ENCODE measurements at regions not wholly inside any gene's neighbourhood (a gene's known extent, or its start where the extent isn't known, plus 50 kb on each side); places are given as distances from the start of the nearest gene placed in this dataset.
A peak's percentile ranks its signal among the peaks of the same experiment; 100 is the strongest.
"Not testable (repeated sequence)": the region's sequence is repeated elsewhere in the genome, so short reads cannot be mapped to it uniquely, and the experiment has no call there.

DNA sequence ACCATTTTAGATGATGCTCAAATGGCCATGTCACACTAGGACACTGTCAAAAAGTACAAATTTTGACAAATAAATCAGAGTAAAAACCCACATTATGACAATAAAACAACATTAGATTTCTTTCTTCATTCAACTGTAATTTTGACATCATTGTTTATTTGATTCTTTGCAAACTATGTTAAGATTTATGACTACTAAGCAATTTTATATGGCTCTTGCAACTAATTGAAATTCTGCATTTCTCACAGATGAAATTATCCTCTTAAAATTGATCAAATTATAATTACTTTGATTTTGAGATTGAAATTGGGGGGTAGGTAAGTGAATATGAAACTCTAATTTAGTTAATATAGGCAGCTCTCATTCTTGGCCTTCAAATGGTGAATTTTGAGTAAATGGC is 59.8 kb downstream of the ATOH1 start:
- no peak overlapping the region for H3K27ac Mint-ChIP-seq
- H3K4me3 Mint-ChIP-seq = no peak overlapping the region
- ATAC-seq (replicated peaks) = no peak
- H3K36me3 Mint-ChIP-seq (ENCODE audit: low read depth) = no peaks in the 10 kb centered on the region
- H3K27me3 Mint-ChIP-seq = no peaks in the 10 kb centered on the region
- H3K9me3 Mint-ChIP-seq = no peaks in the 10 kb centered on the region
- no peaks in the 10 kb centered on the region for H3K4me1 Mint-ChIP-seq

DNA sequence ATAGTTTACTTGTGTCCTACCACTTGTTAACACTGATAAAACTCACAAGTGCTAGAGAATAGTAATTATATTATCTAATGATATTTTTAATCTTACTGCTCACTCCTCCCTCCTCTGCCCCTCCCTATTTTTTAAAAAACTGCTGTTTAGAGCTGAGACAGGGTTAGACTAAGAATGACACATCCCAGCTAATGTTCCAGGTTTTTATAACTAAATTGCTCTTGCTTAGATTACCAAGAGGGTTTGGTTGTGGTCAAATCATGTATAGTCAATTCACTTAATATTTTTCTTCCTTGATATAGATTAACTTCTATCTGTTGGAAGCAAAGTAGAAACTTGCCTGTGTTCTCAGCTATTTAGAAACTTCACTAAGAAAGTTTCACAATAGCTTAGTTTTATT is 60.2 kb downstream of the ATOH1 start:
- Mint-ChIP-seq H3K4me1 (no peaks in the 10 kb centered on the region), H3K4me3 (no peak overlapping the region), H3K27me3 (no peaks in the 10 kb centered on the region), H3K27ac (no peak overlapping the region), H3K36me3 (ENCODE audit: low read depth) (no peaks in the 10 kb centered on the region), H3K9me3 (no peaks in the 10 kb centered on the region)
- no peak for ATAC-seq (replicated peaks)

DNA sequence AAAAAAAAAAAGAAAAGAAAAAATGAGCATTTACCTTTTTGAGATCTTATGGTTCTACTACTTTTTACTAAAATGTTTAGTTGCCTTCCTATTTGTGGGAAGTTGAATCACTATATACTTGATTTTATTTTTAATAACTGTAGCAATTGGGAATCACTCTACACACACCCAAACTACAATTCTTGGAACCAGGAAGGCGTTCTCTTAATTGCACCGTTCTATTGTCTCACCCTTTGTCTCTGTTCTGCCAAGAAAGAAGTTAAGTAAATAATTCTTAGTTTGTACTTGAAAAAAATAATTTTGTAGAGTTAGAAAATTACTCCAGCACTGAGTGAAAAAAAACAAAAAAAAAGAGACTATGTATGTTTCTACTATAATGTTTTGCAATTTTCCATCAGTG is 62.7 kb downstream of the ATOH1 start:
- Mint-ChIP-seq H3K27ac (no peak overlapping the region), H3K36me3 (ENCODE audit: low read depth) (no peaks in the 10 kb centered on the region), H3K9me3 (no peaks in the 10 kb centered on the region), H3K4me3 (no peak overlapping the region), H3K4me1 (no peaks in the 10 kb centered on the region), H3K27me3 (no peaks in the 10 kb centered on the region)
- ATAC-seq (replicated peaks) = no peak

DNA sequence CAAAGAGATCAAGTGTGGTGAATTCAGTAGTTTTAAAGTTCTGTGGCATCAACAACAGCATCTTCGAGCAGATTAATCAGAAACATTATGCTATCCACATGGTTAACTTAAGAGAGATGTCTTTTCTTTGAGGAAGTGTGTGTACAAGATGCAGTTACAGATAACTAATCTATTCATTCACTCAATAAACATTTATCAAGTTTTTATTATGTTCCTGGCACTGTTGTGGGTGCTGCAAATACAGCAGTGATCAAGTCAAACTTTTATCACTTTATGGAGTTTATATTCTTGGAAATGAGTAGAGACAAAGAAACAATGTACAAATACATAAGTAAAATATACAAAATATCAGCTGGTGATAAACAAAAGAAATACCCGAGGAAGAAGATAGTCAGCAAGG is 66.4 kb downstream of the ATOH1 start:
- no peak for ATAC-seq (replicated peaks)
- no peak overlapping the region for H3K4me3 Mint-ChIP-seq
- no peaks in the 10 kb centered on the region for H3K4me1 Mint-ChIP-seq

GRCh38 chr4:93896516-93896915 is 68.0 kb downstream of the ATOH1 start:
- no peaks in the 10 kb centered on the region for H3K4me1 Mint-ChIP-seq
- H3K36me3 Mint-ChIP-seq (ENCODE audit: low read depth) = no peaks in the 10 kb centered on the region
- H3K27me3 Mint-ChIP-seq = no peaks in the 10 kb centered on the region
- H3K27ac Mint-ChIP-seq = no peak overlapping the region
- no peak for ATAC-seq (replicated peaks)
- no peaks in the 10 kb centered on the region for H3K9me3 Mint-ChIP-seq
- H3K4me3 Mint-ChIP-seq = no peak overlapping the region

More for the DNA sequence above, 66.4 kb downstream of the ATOH1 start:
- H3K27ac Mint-ChIP-seq = no peak overlapping the region
- H3K9me3 Mint-ChIP-seq = no peaks in the 10 kb centered on the region
- H3K36me3 Mint-ChIP-seq (ENCODE audit: low read depth) = no peaks in the 10 kb centered on the region
- H3K27me3 Mint-ChIP-seq = no peaks in the 10 kb centered on the region

GRCh38 chr4:93897559-93897958 is 69.0 kb downstream of the ATOH1 start:
- Mint-ChIP-seq H3K4me1 (no peaks in the 10 kb centered on the region), H3K27me3 (no peaks in the 10 kb centered on the region), H3K36me3 (ENCODE audit: low read depth) (no peaks in the 10 kb centered on the region), H3K27ac (no peak overlapping the region), H3K4me3 (no peak overlapping the region), H3K9me3 (no peaks in the 10 kb centered on the region)
- ATAC-seq (replicated peaks) = no peak

DNA sequence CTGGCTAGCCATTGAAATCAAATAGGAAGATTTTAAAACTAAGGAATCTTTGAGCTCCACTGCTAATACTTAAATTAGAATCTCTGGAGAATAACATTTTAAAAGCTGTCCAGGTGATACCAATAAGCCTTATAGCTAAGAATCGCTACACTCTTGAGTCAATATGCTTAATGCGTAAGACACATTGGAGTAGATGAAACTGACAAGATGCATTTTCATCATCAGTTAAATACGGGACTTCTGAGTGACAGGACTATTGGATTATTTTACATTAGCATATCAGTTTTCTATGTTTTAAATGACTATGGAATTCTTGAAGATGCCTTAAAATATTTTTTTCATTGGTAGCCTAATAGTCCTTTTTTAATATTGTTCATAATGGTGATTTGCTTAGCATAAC is 80.2 kb downstream of the ATOH1 start:
- ATAC-seq (replicated peaks) = no peak

GRCh38 chr4:93911671-93912070 is 83.1 kb downstream of the ATOH1 start:
- no peaks in the 10 kb centered on the region for H3K9me3 Mint-ChIP-seq
- no peak overlapping the region for H3K27ac Mint-ChIP-seq
- no peaks in the 10 kb centered on the region for H3K36me3 Mint-ChIP-seq (ENCODE audit: low read depth)
- H3K4me3 Mint-ChIP-seq = no peak overlapping the region
- no peaks in the 10 kb centered on the region for H3K4me1 Mint-ChIP-seq
- H3K27me3 Mint-ChIP-seq = no peaks in the 10 kb centered on the region
- ATAC-seq (replicated peaks) = peak; percentile 26

More for the DNA sequence above, 80.2 kb downstream of the ATOH1 start:
- no peak overlapping the region for H3K27ac Mint-ChIP-seq
- H3K4me1 Mint-ChIP-seq = no peaks in the 10 kb centered on the region
- peaks cover under 1% of the 10 kb centered on the region for H3K9me3 Mint-ChIP-seq
- H3K27me3 Mint-ChIP-seq = no peaks in the 10 kb centered on the region
- H3K4me3 Mint-ChIP-seq = no peak overlapping the region
- no peaks in the 10 kb centered on the region for H3K36me3 Mint-ChIP-seq (ENCODE audit: low read depth)

- no peaks in the 10 kb centered on the region for H3K27me3 Mint-ChIP-seq
- H3K9me3 Mint-ChIP-seq = no peaks in the 10 kb centered on the region
- H3K4me1 Mint-ChIP-seq = no peaks in the 10 kb centered on the region
- H3K27ac Mint-ChIP-seq = no peak overlapping the region
- H3K4me3 Mint-ChIP-seq = no peak overlapping the region
- peak; percentile 11 for ATAC-seq (replicated peaks)
- no peaks in the 10 kb centered on the region for H3K36me3 Mint-ChIP-seq (ENCODE audit: low read depth)
Observed at GRCh38 chr4:93912146-93912545, 83.6 kb downstream of the ATOH1 start.

GRCh38 chr4:93918856-93919255 is 90.3 kb downstream of the ATOH1 start:
- Mint-ChIP-seq H3K4me1 (no peaks in the 10 kb centered on the region), H3K4me3 (no peak overlapping the region), H3K27me3 (no peaks in the 10 kb centered on the region), H3K9me3 (peaks cover 4% of the 10 kb centered on the region), H3K27ac (no peak overlapping the region), H3K36me3 (ENCODE audit: low read depth) (no peaks in the 10 kb centered on the region)
- ATAC-seq (replicated peaks) = no peak

DNA sequence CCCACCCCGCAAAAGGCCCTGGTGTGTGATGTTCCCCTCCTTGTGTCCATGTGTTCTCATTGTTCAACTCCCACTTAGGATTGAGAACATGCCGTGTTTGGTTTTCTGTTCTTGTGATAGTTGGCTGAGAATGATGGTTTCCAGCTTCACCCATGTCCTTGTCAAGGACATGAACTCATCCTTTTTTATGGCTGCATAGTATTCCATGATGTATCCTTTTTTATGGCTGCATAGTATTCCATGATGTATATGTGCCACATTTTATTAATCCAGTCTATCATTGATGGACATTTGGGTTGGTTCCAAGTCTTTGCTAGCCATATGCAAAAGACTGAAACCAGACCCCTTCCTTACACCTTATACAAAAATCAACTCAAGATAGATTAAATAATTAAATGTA is 95.0 kb downstream of the ATOH1 start:
- not testable (repeated sequence) for H3K27ac Mint-ChIP-seq; H3K36me3 Mint-ChIP-seq (ENCODE audit: low read depth); H3K9me3 Mint-ChIP-seq; H3K27me3 Mint-ChIP-seq; ATAC-seq (replicated peaks); H3K4me1 Mint-ChIP-seq; H3K4me3 Mint-ChIP-seq

DNA sequence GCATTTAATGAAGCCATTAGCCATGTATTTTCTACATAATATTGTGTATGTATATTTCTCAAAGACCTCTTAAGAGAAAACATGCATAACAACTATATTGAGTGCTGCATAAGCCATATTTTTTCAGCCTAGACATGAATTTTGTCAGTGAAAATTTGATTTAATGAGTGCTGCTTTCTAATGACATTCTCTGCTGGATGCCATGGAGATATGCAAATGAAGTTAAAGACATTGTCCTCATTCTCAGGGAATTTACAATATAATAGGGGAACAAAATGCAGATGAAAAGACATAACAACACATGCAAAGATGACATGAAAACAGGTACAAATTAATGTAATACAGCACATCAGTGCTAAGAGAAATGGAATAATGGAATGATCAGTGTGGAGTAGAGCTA is 118.7 kb downstream of the ATOH1 start:
- Mint-ChIP-seq H3K36me3 (ENCODE audit: low read depth) (no peaks in the 10 kb centered on the region), H3K9me3 (peaks cover 8% of the 10 kb centered on the region), H3K4me1 (no peaks in the 10 kb centered on the region), H3K27me3 (no peaks in the 10 kb centered on the region), H3K27ac (no peak overlapping the region), H3K4me3 (no peak overlapping the region)
- ATAC-seq (replicated peaks) = no peak

DNA sequence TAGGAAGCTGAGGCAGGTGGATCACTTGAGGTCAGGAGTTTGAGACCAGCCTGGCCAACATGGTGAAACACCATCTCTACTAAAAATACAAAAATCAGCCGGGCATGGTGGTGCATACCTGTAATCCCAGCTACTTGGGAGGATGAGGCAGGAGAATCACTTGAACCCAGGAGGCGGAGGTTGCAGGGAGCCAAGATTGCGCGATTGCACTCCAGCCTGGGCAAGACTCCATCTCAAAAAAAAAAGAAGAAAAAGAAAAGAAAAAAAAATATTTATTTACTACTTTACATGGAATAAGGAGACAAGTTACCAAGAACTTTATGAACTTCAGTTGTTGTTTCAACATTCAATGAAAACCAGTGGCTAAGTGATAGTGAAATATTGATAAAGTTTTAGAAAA is 121.7 kb downstream of the ATOH1 start:
- H3K4me1 Mint-ChIP-seq; H3K36me3 Mint-ChIP-seq (ENCODE audit: low read depth); H3K27ac Mint-ChIP-seq; ATAC-seq (replicated peaks); H3K27me3 Mint-ChIP-seq; H3K4me3 Mint-ChIP-seq: not testable (repeated sequence)
- peaks cover 16% of the 10 kb centered on the region for H3K9me3 Mint-ChIP-seq

DNA sequence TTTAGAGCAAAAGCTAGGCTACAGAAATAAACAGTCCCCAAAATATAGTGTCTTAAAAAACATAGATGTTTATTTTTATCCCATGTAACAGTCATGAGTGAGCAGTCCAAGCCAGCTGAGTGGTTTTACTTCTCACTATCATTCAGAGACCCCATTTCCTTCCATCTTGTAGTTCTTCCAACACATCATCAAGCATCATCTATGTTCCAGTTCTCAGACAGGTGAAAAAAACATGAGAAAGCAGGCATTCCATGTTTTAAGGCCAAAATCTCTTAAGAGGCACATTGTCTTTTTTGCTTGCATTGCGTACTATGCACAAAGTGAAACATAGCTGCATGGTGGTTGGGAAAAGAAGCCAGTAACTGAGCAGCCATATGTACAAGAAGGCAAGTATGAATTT is 128.6 kb downstream of the ATOH1 start:
- H3K4me1 Mint-ChIP-seq = no peaks in the 10 kb centered on the region
- H3K27ac Mint-ChIP-seq = no peak overlapping the region
- ATAC-seq (replicated peaks) = no peak
- no peaks in the 10 kb centered on the region for H3K36me3 Mint-ChIP-seq (ENCODE audit: low read depth)
- H3K27me3 Mint-ChIP-seq = no peaks in the 10 kb centered on the region
- H3K9me3 Mint-ChIP-seq = peaks cover 13% of the 10 kb centered on the region
- no peak overlapping the region for H3K4me3 Mint-ChIP-seq

- no peak overlapping the region for H3K4me3 Mint-ChIP-seq
- no peaks in the 10 kb centered on the region for H3K27me3 Mint-ChIP-seq
Observed at GRCh38 chr4:93960450-93960849, 131.9 kb downstream of the ATOH1 start.

GRCh38 chr4:93960916-93961315 is 132.4 kb downstream of the ATOH1 start:
- ATAC-seq (replicated peaks) = no peak
- no peak overlapping the region for H3K27ac Mint-ChIP-seq
- H3K9me3 Mint-ChIP-seq = peaks cover 10% of the 10 kb centered on the region
- no peak overlapping the region for H3K4me3 Mint-ChIP-seq
- no peaks in the 10 kb centered on the region for H3K36me3 Mint-ChIP-seq (ENCODE audit: low read depth)
- no peaks in the 10 kb centered on the region for H3K27me3 Mint-ChIP-seq
- H3K4me1 Mint-ChIP-seq = peaks cover 4% of the 10 kb centered on the region

More at GRCh38 chr4:93960450-93960849, 131.9 kb downstream of the ATOH1 start:
- Mint-ChIP-seq H3K4me1 (no peaks in the 10 kb centered on the region), H3K36me3 (ENCODE audit: low read depth) (no peaks in the 10 kb centered on the region), H3K9me3 (peaks cover 11% of the 10 kb centered on the region), H3K27ac (no peak overlapping the region)
- no peak for ATAC-seq (replicated peaks)
